ENCODE measurements at regions not wholly inside any gene's neighbourhood (a gene's known extent, or its start where the extent isn't known, plus 50 kb on each side); places are given as distances from the start of the nearest gene placed in this dataset.

DNA sequence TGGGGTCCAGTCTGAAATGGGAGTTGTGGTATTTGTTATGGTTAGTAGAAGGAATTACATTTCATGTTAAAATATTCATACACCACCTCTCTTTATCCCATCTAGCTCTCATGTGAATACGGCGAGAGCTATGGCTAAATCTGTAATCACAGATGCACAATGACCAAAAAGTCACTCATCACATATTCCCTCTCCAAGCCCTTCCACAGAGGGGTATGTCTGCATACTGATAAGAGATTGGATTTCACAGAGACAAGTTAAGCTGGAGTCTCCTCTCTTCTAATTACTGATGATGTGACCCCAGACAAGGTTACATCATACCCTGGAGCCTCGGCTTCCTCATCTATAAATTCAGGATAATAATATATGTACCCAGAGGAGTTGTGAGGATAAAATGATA is 237.8 kb upstream of the RHOBTB1 start:
- TF ChIP-seq, protein P1, sequence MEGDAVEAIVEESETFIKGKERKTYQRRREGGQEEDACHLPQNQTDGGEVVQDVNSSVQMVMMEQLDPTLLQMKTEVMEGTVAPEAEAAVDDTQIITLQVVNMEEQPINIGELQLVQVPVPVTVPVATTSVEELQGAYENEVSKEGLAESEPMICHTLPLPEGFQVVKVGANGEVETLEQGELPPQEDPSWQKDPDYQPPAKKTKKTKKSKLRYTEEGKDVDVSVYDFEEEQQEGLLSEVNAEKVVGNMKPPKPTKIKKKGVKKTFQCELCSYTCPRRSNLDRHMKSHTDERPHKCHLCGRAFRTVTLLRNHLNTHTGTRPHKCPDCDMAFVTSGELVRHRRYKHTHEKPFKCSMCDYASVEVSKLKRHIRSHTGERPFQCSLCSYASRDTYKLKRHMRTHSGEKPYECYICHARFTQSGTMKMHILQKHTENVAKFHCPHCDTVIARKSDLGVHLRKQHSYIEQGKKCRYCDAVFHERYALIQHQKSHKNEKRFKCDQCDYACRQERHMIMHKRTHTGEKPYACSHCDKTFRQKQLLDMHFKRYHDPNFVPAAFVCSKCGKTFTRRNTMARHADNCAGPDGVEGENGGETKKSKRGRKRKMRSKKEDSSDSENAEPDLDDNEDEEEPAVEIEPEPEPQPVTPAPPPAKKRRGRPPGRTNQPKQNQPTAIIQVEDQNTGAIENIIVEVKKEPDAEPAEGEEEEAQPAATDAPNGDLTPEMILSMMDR (IDR thresholded peaks at IDR 0.05) = no peak
- TF ChIP-seq POLR2A (IDR thresholded peaks at IDR 0.05) = no peak
